Panc1 (cell line): ENCODE measurements at regions not wholly inside any gene's neighbourhood (a gene's known extent, or its start where the extent isn't known, plus 50 kb on each side); places are given as distances from the start of the nearest gene placed in this dataset.

Experiments
- ATAC-seq: fragments of 200-7000 bp; cut with Tn5 transposase; 2 replicates; pipeline ENCODE4 v1.9.1; 2020; ENCODE audit warnings: mild to moderate bottlenecking, moderate library complexity
- BruUV-seq: library from RNA; stranded (reverse); fragments of 400-500 nt; replicated peaks from 2 replicates; lab custom pipeline; 2021; lab: Mats Ljungman, UMichigan
- CTCF ChIA-PET: fragments of 300-600 bp; sonication (Branson Sonifier 250); formaldehyde crosslinking; loops from one replicate; lab custom pipeline; 2022; ENCODE audit warnings: antibody characterized with exemption; lab: Charles Lee
- POLR2A ChIA-PET: fragments of 300-600 bp; sonication (Branson Sonifier 250); formaldehyde crosslinking; loops from one replicate; lab custom pipeline; 2022; ENCODE audit warnings: antibody characterized with exemption; lab: Charles Lee
- DNase-seq: peaks from one replicate; pipeline ENCODE4 v3.0.0-alpha.2; 2010; ENCODE audit warnings: low read depth, low spot score
- H3K27ac ChIP-seq: 2 replicates; pipeline ENCODE4 v1.5.1; 2011; ENCODE audit warnings: mild to moderate bottlenecking, low read length, inconsistent platforms
- H3K27me3 ChIP-seq: fragments of 200-500 bp; sonication (Bioruptor generic); 2 replicates; pipeline ENCODE4 v1.6.0; 2014; ENCODE audit warnings: low read length, inconsistent platforms; ENCODE audit not compliant: control insufficient read depth, insufficient read depth
- H3K36me3 ChIP-seq: fragments of 200-500 bp; sonication (Bioruptor generic); 2 replicates; pipeline ENCODE4 v1.5.1; 2014; ENCODE audit warnings: inconsistent platforms, mild to moderate bottlenecking, low read length, moderate library complexity; ENCODE audit not compliant: control insufficient read depth, insufficient read depth
- H3K4me1 ChIP-seq: 2 replicates; pipeline ENCODE4 v1.5.1; 2011; ENCODE audit warnings: inconsistent platforms, mild to moderate bottlenecking, low read length, moderate library complexity; ENCODE audit not compliant: control insufficient read depth, insufficient read depth
- H3K4me3 ChIP-seq, 2 experiments: 2 replicates each; pipeline ENCODE4 v1.5.1; 2011 to 2012; ENCODE audit warnings: low read depth in 2 of 2, low read length in 2 of 2, mild to moderate bottlenecking in 2 of 2, inconsistent platforms in 1 of 2, moderate library complexity in 1 of 2
- H3K9me3 ChIP-seq: fragments of 200-500 bp; sonication (Bioruptor generic); 2 replicates; pipeline ENCODE4 v1.5.1; 2014; ENCODE audit warnings: low read depth, mild to moderate bottlenecking, inconsistent platforms, low read length, moderate library complexity; ENCODE audit not compliant: control insufficient read depth, insufficient read depth
- POLR2AphosphoS5 ChIP-seq: IDR thresholded peaks from 2 replicates; pipeline ENCODE4 v1.6.1; 2012; ENCODE audit warnings: mild to moderate bottlenecking, low read depth, low read length, moderate library complexity
- SIN3A ChIP-seq: IDR thresholded peaks from 2 replicates; pipeline ENCODE4 v1.6.1; 2012; ENCODE audit warnings: low read depth, mild to moderate bottlenecking, low read length, moderate library complexity, borderline replicate concordance; ENCODE audit not compliant: insufficient read depth
- TCF7L2 ChIP-seq: IDR thresholded peaks from 2 replicates; pipeline ENCODE4 v1.6.1; 2011; ENCODE audit warnings: mild to moderate bottlenecking, low read depth, low read length, inconsistent platforms
- in situ Hi-C: cut with HindIII; loops from 2 replicates; pipeline ENCODE4 v1.10.0; 2016; ENCODE audit warnings: low sequenced_read_pairs, low pct_unique_long_range_greater_than_20kb
- intact Hi-C: fragments of 100-400 bp; cut with micrococcal nuclease; formaldehyde crosslinking; loops from one replicate; pipeline ENCODE4 v1.10.0; 2022; ENCODE audit not compliant: unreplicated experiment
- TF ChIP-seq, protein P1 (sequence below): fragments of 450-650 bp; IDR thresholded peaks from 2 replicates; pipeline ENCODE4 v1.5.1; 2017; ENCODE audit warnings: mild to moderate bottlenecking
- TF ChIP-seq, protein P2 (sequence below), 2 experiments: IDR thresholded peaks; 2 replicates each; pipeline ENCODE4 v1.6.1; 2011 to 2012; ENCODE audit warnings: low read depth in 2 of 2, control low read depth in 1 of 2, low read length in 1 of 2, mild to moderate bottlenecking in 1 of 2, moderate library complexity in 1 of 2; ENCODE audit not compliant: insufficient read depth in 1 of 2

DNA sequence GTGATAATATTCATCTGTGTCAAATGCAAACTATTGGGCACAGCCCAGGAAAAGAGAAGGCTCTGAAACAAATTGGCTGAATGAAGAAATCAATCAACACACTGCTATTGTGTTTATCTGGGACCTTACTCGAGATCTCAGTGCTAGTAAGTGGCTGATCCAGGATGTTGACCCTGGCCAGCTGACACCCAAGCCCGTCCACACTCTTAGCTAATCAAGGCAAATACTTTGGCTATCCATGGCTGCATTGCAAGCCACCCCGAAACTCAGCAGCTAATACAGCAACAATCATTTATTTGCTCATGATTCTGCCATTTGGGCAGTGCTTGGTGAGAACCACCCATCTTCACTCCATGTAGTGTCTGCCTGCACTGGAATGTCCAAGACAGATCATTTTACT is 74.1 kb upstream of the UBE3A start:
- ATAC-seq (no peak), DNase-seq (no peak)
- TF ChIP-seq TCF7L2 (no peak), POLR2AphosphoS5 (no peak), SIN3A (no peak)
- TF ChIP-seq, protein P1, sequence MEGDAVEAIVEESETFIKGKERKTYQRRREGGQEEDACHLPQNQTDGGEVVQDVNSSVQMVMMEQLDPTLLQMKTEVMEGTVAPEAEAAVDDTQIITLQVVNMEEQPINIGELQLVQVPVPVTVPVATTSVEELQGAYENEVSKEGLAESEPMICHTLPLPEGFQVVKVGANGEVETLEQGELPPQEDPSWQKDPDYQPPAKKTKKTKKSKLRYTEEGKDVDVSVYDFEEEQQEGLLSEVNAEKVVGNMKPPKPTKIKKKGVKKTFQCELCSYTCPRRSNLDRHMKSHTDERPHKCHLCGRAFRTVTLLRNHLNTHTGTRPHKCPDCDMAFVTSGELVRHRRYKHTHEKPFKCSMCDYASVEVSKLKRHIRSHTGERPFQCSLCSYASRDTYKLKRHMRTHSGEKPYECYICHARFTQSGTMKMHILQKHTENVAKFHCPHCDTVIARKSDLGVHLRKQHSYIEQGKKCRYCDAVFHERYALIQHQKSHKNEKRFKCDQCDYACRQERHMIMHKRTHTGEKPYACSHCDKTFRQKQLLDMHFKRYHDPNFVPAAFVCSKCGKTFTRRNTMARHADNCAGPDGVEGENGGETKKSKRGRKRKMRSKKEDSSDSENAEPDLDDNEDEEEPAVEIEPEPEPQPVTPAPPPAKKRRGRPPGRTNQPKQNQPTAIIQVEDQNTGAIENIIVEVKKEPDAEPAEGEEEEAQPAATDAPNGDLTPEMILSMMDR = no peak
- TF ChIP-seq, protein P2, sequence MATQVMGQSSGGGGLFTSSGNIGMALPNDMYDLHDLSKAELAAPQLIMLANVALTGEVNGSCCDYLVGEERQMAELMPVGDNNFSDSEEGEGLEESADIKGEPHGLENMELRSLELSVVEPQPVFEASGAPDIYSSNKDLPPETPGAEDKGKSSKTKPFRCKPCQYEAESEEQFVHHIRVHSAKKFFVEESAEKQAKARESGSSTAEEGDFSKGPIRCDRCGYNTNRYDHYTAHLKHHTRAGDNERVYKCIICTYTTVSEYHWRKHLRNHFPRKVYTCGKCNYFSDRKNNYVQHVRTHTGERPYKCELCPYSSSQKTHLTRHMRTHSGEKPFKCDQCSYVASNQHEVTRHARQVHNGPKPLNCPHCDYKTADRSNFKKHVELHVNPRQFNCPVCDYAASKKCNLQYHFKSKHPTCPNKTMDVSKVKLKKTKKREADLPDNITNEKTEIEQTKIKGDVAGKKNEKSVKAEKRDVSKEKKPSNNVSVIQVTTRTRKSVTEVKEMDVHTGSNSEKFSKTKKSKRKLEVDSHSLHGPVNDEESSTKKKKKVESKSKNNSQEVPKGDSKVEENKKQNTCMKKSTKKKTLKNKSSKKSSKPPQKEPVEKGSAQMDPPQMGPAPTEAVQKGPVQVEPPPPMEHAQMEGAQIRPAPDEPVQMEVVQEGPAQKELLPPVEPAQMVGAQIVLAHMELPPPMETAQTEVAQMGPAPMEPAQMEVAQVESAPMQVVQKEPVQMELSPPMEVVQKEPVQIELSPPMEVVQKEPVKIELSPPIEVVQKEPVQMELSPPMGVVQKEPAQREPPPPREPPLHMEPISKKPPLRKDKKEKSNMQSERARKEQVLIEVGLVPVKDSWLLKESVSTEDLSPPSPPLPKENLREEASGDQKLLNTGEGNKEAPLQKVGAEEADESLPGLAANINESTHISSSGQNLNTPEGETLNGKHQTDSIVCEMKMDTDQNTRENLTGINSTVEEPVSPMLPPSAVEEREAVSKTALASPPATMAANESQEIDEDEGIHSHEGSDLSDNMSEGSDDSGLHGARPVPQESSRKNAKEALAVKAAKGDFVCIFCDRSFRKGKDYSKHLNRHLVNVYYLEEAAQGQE (IDR thresholded peaks at IDR 0.05; ENCODE audit: insufficient read depth in 1 of 2, low read depth in 2 of 2, low read length in 1 of 2) = no peak
- Histone ChIP-seq H3K27me3 (no peaks in the 10 kb centered on the region), H3K4me1 (no peaks in the 10 kb centered on the region), H3K27ac (no peak overlapping the region), H3K9me3 (no peaks in the 10 kb centered on the region), H3K4me3 (no peak overlapping the region), H3K36me3 (no peaks in the 10 kb centered on the region)
- ChIA-PET POLR2A (no interaction called here), CTCF (no interaction called here)
- BruUV-seq = no TSS peak
- intact Hi-C loops (no loop called here), in situ Hi-C loops (no loop called here)

DNA sequence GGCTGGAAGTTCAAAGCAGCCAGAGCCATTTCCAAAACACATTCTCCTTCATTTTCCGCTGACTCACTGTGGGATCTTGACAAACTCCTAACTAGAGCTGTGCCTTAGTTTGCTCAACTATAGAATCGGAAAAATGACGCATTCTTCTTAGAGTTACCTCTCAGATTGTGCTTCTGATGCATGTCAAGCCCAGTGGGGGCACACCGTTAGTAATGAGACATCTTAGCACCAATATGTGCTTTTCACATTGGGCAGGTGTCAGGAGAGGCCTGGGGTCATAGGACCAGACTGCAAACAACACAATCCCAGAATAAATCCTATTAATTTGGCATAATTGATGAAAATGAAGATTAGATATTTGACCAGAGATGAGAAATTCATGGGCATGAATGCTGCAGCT is 71.3 kb upstream of the UBE3A start:
- ChIA-PET CTCF (no interaction called here), POLR2A (no interaction called here)
- Histone ChIP-seq H3K4me1 (no peaks in the 10 kb centered on the region), H3K27me3 (no peaks in the 10 kb centered on the region), H3K9me3 (no peaks in the 10 kb centered on the region), H3K27ac (no peak overlapping the region), H3K36me3 (no peaks in the 10 kb centered on the region), H3K4me3 (no peak overlapping the region)
- ATAC-seq (no peak), DNase-seq (no peak)
- in situ Hi-C loops (no loop called here), intact Hi-C loops (no loop called here)
- no TSS peak for BruUV-seq
- no peak for TF ChIP-seq POLR2AphosphoS5
- TF ChIP-seq, protein P1 = no peak
- TF ChIP-seq, protein P2 (IDR thresholded peaks at IDR 0.05; ENCODE audit: insufficient read depth in 1 of 2, low read depth in 2 of 2, low read length in 1 of 2) = no peak
- no peak for TF ChIP-seq SIN3A
- no peak for TF ChIP-seq TCF7L2
